Retina (tissue), 1 donor: ENCODE measurements at regions not wholly inside any gene's neighbourhood (a gene's known extent, or its start where the extent isn't known, plus 50 kb on each side); places are given as distances from the start of the nearest gene placed in this dataset.

Experiments used
- DNase-seq: peaks from one replicate; pipeline ENCODE4 v3.0.0-alpha.2; 2016

GRCh38 chr1:170318736-170319135, 173.0 kb downstream of the NTMT2 start:
- DNase-seq = no peak

DNA sequence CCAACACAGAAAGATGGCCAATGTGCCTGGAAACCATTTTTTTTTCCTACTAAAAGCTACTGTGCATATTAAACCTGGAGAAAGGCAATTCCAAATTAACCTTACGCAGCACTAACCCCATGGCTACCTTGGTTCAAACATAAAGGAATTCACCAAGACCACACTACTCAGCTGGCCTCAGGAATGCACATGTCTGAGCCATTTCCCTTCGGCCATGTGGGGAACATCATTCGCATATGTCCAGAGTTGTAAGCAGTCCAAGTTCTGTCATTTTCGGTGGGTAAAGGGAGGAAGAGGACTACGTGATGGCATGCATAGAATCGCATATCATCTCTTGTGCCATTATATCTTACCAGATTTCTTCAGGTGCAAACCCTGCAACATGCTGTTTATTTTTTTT, 175.4 kb downstream of the NTMT2 start:
- no peak for DNase-seq

GRCh38 chr1:170326186-170326585, 180.4 kb downstream of the NTMT2 start:
- no peak for DNase-seq

GRCh38 chr1:170332801-170333200, 187.0 kb downstream of the NTMT2 start:
- DNase-seq = no peak

DNA sequence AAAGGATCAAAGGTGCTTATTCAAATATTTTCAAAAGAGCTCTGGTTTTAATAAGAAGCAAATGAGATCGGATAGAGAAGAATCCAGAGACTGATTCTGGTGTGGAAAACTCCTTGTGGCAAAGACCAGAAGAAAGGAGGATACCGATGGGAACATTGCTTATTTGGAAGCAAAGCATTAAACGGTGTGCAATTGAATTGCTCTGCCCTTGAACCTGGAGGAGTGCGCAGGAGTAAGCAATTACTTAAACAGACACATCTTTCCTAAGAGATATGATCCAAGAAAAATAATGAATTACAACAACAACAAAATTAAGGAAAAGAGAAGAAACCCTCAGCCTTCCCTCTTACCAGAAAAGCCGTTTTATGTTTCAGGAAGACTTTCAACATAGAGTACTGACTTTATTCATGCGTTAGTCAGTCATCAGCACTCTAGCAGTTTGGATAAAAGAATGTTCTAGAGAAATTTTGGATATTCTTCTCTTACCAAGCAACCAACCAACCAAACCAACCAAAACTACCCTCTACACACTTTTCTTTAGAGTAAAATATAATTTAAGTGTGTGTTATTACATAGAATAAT, 191.7 kb downstream of the NTMT2 start:
- no peak for DNase-seq

DNA sequence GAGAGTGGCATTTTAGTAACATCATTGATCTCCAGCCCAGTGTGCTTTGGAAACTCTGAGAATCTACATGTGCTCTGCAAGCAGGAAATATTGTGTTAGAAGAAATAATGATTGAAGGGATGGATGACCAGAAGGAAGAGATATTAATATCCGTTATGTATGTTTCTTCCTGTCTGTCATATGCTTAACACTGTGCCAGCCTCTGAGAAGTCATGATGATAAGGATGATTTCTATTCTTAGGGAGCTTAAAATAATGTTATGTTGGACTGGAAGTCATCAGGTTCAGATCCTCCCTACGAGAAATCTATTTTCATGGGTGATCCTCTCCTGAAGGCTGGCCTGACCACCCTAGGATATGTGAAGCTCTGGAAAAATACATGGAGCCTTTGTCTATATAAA, 192.4 kb upstream of the GORAB start:
- no peak for DNase-seq

DNA sequence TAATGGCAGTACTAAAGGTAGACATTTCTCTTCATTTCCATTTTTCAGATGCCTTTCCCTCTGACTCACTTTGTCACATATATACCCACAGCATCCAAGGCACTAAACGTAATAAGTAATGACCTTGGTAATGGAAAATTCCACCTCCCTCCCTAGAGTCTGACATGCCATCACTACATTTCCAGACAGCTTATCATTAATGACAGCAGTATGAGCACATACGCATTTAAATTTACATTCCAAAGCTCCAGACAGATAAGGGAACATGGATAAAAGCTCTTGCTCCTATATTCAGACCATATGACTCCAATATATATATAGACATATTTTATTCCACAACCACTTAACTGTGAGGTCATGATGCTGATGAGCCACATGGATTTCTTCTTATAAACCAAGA, 191.7 kb upstream of the GORAB start:
- DNase-seq = no peak

DNA sequence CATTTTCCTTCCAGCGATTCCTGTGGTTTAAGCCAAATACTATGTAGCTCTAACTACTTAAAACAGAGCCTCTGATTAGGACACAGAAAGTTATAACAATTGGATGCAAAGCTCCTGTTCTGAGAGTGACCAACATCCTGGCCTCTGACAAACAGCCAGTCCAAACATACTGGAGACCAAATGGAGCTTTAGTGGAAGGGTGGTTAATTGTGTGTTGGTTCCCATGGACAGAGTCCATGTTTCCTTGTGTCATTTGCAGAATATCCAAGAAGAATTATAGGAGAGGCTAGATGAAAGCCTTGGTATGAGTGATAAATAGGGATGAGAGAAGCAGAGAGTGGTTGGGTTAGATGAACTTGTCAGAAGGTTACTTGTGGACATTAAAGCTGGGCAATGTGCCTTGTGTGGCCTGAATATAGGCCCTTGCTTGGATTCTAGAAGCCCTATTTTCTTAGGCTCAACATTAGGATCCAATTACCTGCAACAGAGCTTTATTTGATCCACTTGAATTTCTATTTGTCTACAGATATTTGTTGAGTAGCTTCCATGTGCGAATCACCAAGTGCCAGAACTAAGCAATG, 180.5 kb upstream of the GORAB start:
- DNase-seq = no peak

- no peak for DNase-seq
Measured at GRCh38 chr1:170354246-170354645, 177.7 kb upstream of the GORAB start.

GRCh38 chr1:170354690-170355089, 177.3 kb upstream of the GORAB start:
- no peak for DNase-seq

DNA sequence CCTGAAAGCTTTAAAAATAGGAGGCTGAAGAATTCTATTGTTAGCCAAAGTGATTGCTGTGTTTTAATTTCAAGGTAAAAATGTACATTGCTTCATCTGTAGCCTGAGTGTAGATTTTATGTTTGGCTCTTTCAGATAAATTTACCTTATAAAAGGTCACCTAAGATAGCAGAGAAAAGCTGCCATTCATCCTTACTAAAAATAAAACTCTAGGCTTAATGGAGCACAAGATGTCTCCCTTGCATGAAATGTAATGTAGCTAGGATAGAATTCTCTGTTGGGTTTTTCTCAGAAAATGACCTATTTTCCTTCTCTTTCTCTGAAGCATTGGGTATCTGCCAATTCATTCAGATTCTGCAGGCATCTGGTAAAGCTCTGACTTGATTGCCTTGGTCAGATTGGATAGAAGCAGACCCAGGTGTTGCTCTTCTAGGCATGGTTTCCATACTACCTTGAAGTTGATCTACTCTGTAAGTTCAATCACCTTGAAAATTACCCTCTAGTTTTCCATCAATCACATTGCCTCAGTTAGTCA, 176.6 kb upstream of the GORAB start:
- no peak for DNase-seq

- DNase-seq = no peak
Measured at GRCh38 chr1:170356585-170356984, 175.4 kb upstream of the GORAB start.

DNA sequence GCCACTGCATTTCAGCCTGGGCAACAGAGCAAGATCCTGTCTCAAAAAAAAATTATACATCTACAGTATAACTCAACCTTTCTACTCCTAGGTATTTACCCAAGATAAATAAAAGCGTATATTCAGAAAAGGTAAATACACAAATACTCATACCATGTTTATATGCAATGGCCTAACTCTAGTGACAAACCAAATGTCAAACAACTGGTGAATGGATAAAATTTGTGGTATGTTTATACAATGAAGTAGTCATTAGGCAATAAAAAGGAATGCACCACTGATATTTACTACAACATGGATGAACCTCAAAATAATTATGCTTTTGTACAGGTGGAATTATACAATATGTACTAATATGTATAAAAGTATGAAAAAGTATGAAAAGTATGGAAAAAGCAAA, 174.2 kb upstream of the GORAB start:
- DNase-seq = no peak

DNA sequence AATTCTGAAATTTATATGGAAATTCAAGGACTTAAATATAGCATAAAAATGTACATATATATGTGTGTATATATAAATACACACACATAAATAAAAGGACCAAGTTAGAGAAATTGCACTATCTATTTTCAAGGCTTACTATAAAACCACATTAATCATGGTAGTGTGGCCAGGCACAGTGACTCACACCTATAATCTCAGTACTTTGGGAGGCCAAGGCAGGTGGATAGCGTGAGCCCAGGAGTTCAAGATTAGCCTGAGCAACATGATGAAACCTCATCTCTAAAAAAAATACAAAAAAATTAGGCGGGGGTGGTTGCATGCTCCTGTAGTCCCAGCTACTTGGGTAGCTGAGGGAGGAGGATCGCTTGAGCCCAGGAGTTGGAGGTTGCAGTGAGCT, 171.4 kb upstream of the GORAB start:
- no peak for DNase-seq

GRCh38 chr1:170365331-170365730, 166.6 kb upstream of the GORAB start:
- no peak for DNase-seq

DNA sequence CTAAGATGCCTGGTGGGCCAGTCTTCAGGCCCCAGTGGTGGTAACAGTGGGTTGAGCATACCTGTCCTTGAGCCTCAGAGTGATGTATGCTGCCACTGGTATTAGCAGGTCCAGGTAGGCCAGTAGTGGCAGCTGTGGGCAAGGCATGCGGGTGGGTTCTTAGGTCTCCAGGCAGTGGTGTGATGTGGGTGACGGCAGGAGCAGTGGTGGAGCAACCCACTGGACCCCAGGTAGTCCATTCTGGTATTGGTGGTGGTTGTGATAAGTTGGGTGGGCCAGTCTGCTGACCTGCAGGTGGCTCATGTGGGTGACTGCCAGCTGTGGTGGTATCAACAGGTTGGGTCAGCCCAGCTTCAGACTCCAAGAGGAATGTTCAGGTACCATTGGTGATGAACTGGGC, 165.0 kb upstream of the GORAB start:
- no peak for DNase-seq

GRCh38 chr1:170367615-170368014, 164.4 kb upstream of the GORAB start:
- no peak for DNase-seq

DNA sequence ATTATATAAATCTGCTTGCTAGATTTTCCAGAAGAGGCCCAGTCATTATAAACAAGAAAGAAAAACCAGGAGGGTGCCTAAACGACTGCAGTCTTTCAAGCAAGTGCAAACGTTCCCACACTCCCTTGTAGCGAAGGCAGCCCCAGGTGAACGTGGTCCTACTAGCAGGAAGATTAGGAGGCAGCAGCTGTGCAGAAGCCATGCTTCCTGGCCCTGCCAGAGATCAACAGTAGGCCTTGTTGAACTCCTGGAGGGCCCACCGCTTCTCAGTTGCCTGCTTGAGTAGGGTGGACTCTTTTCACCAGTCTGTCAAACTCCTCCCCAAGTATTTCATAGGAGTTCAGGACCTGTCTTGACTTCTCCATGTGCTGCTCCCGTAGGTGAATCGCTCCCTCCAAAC, 163.0 kb upstream of the GORAB start:
- no peak for DNase-seq

DNA sequence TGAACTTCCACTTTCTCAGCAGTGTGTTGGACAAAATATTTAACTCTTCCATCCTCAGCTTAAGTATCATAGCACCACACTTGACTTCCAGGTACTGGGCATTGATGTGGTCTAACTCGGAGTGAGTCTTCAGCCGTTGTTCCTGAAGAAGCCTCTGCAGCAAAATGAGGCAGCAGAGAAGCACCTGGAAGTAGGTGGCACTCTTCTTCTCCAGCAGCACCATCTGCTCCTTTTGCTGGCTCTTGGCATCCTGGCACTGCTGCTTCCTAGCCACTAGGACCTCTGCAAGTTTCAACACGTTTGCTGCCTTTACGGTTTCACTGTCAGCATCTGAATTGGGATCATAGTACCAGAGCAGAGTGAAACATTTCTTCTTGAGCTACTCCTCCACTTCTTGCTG, 162.5 kb upstream of the GORAB start:
- no peak for DNase-seq

DNA sequence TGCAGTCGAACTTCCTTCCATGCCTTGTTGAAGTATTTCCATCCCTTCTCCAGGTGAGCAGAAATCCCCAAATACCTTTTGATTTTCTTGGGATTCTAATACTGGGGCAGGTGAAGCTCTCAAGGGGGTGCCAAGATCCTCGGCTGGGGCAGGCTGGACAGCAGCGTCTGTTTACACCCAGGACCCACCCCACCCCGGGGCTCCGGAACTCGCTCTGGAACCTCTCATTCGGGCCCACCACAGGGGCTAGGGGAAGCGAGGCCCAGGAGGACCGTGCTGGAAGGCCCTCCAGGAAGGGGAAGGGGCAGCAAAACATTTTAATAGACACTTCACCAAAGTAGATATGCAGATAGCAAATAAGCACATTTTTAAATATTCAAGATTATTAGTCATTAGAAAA, 161.9 kb upstream of the GORAB start:
- no peak for DNase-seq

GRCh38 chr1:170375082-170375723, 156.8 kb upstream of the GORAB start:
- DNase-seq = no peak

GRCh38 chr1:170376801-170377385, 155.1 kb upstream of the GORAB start:
- DNase-seq = no peak

DNA sequence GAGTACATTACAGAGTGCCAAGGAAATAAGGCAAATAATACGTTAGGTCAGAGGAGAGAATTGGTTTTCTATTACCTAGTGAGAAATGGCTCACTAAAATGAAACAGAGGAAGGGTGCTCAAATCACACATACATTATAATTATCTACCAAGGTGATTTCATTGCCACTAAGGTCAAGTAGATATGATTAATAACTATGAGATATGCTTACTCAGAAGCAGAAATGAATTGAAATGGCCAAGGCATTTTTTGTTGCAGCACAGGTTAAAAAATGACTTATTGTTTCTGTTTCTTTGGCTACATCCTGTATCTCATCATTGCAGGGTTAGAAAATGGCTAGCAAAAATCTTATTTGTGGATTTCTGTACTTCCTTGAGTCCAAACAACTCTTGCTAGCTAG, 154.5 kb upstream of the GORAB start:
- DNase-seq = no peak
